ENCODE measurements at regions not wholly inside any gene's neighbourhood (a gene's known extent, or its start where the extent isn't known, plus 50 kb on each side); places are given as distances from the start of the nearest gene placed in this dataset.

GRCh38 chr2:83689402-83689801 is 769.7 kb downstream of the SUCLG1 start:
- H3K36me3 ChIP-seq (ENCODE audit: insufficient read depth, low read length) = no peaks in the 10 kb centered on the region
- no peaks in the 10 kb centered on the region for H3K9me3 ChIP-seq (ENCODE audit: control insufficient read depth, insufficient read depth, low read length)
- no peak overlapping the region for H3K9ac ChIP-seq (ENCODE audit: low read depth, low read length)
- H3K4me1 ChIP-seq (ENCODE audit: insufficient read depth, low read length) = no peaks in the 10 kb centered on the region

DNA sequence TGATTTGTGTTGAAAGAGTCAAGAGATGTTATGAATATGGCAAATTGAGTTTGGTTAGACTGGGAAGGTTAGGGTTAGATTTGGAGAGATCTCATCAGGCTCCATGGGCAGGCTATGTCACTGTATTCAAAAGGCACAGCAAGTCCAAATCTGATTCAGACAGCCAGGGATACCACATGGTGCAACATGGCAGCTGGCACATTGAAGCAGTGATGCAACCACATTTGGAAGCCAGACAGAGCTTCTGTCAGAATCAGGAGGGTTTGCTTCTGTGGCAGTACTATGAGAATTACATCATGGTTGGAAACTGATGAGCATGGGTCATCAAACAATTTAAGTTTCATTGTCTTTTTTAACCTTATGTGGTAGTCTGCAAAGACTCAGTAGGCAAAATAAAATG is 772.2 kb downstream of the SUCLG1 start:
- Histone ChIP-seq H3K36me3 (ENCODE audit: insufficient read depth, low read length) (no peaks in the 10 kb centered on the region), H3K9ac (ENCODE audit: low read depth, low read length) (no peak overlapping the region), H3K9me3 (ENCODE audit: control insufficient read depth, insufficient read depth, low read length) (no peaks in the 10 kb centered on the region), H3K4me1 (ENCODE audit: insufficient read depth, low read length) (no peaks in the 10 kb centered on the region)

DNA sequence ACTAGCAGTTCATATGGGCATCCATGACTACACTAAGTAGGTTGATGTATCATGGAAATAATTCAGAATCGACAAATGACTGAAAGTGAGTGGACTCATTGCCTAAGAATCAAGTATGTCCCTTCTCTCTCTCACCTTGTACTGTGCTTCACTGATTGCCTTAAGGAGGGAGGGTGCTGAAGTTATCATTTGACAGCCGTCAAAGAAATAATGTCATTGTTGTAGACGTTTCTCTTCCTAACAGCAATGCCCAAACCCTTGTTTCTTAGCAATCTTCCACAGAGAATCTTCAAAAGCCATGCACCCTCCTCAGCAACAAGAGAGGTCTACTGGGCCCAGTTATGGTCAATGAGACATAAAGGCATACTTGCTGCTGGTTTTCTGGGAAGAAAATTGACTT is 785.0 kb downstream of the SUCLG1 start:
- H3K9me3 ChIP-seq (ENCODE audit: control insufficient read depth, insufficient read depth, low read length) = peaks cover 3% of the 10 kb centered on the region; the same call in 1 of the 2 replicates

DNA sequence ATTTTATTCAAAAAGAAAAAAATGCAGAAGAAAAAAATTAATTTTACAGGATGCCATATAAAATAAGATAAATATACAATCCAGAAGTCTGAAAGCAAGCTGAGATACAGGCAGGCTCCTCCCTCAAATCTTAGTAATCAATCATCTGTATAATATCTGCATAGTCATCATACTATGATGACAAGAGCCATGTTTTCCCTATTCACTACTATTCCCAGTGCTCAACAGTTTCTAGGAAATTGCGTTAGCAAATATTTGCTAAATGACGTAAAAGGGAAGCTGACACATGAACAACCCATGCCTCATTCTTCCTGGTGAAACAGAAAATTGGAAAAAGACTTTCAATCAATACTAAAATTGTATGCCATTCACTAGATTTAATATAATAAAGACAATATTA is 793.2 kb downstream of the SUCLG1 start:
- no peaks in the 10 kb centered on the region for H3K36me3 ChIP-seq (ENCODE audit: insufficient read depth, low read length)
- H3K9me3 ChIP-seq (ENCODE audit: control insufficient read depth, insufficient read depth, low read length) = no peaks in the 10 kb centered on the region
- H3K9ac ChIP-seq (ENCODE audit: low read depth, low read length) = no peak overlapping the region
- H3K4me1 ChIP-seq (ENCODE audit: insufficient read depth, low read length) = no peaks in the 10 kb centered on the region

More for the DNA sequence above, 785.0 kb downstream of the SUCLG1 start:
- Histone ChIP-seq H3K36me3 (ENCODE audit: insufficient read depth, low read length) (no peaks in the 10 kb centered on the region), H3K4me1 (ENCODE audit: insufficient read depth, low read length) (no peaks in the 10 kb centered on the region), H3K9ac (ENCODE audit: low read depth, low read length) (no peak overlapping the region)

DNA sequence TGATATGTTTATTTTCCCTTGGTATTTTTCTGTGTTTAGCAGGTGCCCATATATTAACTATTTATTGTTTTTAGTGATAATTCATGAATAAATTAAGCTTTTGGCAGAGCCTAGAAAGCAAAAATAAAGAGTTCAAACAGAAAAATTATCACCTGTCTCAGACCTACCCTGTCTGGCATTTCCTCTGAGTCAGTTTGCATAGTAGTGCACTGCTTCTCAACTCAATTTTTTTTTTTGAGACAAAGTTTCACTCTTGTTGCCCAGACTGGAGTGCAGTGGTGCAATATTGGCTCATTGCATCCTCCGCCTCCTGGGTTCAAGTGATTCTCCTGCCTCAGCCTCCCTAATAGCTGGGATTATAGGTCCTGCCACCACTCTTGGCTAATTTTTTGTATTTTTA is 793.9 kb downstream of the SUCLG1 start:
- H3K9ac ChIP-seq (ENCODE audit: low read depth, low read length) = no peak overlapping the region

DNA sequence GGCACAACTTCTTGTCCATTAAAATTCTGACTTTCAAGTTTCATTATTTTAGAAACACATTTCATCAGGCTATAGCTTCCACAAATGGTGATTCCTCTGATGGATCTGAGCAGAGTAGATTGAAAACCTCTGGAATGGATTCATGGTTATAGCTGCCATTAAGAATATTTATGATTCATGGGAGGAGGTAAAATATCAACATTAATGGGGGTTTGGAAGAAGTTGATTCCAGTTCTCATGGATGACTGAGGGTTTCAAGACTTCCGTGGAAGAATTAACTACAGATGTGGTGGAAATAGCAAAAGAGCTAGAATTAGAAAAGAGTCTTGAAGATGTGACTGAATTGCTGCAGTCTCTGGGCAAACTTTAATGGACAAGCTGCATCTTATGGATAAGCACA is 797.4 kb downstream of the SUCLG1 start:
- H3K9me3 ChIP-seq (ENCODE audit: control insufficient read depth, insufficient read depth, low read length) = no peaks in the 10 kb centered on the region

More for the DNA sequence above, 793.9 kb downstream of the SUCLG1 start:
- no peaks in the 10 kb centered on the region for H3K36me3 ChIP-seq (ENCODE audit: insufficient read depth, low read length)
- H3K4me1 ChIP-seq (ENCODE audit: insufficient read depth, low read length) = no peaks in the 10 kb centered on the region
- no peaks in the 10 kb centered on the region for H3K9me3 ChIP-seq (ENCODE audit: control insufficient read depth, insufficient read depth, low read length)

DNA sequence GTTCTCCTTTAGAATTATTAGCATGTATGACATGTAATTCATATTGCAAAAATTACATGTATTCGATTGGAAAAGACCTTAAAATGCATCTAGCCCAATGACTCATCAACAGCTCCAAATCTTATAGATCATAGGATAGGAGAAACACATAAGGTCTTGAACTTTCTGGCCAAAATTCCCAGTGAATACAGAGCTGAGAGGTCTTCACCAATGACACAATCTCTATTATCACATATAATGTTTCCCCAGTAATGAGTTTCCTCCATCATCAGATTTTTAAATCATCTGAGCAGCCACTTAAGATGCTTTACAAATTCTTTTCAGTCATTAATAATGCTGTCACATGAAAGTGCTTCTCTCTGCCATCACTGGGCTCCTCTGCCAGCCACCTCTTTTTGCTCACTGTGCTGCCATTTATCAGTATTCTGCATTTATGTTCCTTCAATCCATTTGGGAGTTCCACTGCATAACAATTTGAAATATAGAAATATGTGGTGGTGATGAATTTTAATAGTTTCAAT is 804.9 kb downstream of the SUCLG1 start:
- H3K9me3 ChIP-seq (ENCODE audit: control insufficient read depth, insufficient read depth, low read length) = no peaks in the 10 kb centered on the region

More for the DNA sequence above, 797.4 kb downstream of the SUCLG1 start:
- Histone ChIP-seq H3K36me3 (ENCODE audit: insufficient read depth, low read length) (no peaks in the 10 kb centered on the region), H3K9ac (ENCODE audit: low read depth, low read length) (no peak overlapping the region), H3K4me1 (ENCODE audit: insufficient read depth, low read length) (no peaks in the 10 kb centered on the region)

GRCh38 chr2:83650898-83651297 is 808.2 kb downstream of the SUCLG1 start:
- no peaks in the 10 kb centered on the region for H3K9me3 ChIP-seq (ENCODE audit: control insufficient read depth, insufficient read depth, low read length)
- no peak overlapping the region for H3K9ac ChIP-seq (ENCODE audit: low read depth, low read length)
- no peaks in the 10 kb centered on the region for H3K36me3 ChIP-seq (ENCODE audit: insufficient read depth, low read length)
- no peaks in the 10 kb centered on the region for H3K4me1 ChIP-seq (ENCODE audit: insufficient read depth, low read length)

More for the DNA sequence above, 804.9 kb downstream of the SUCLG1 start:
- Histone ChIP-seq H3K4me1 (ENCODE audit: insufficient read depth, low read length) (no peaks in the 10 kb centered on the region), H3K9ac (ENCODE audit: low read depth, low read length) (no peak overlapping the region), H3K36me3 (ENCODE audit: insufficient read depth, low read length) (no peaks in the 10 kb centered on the region)

GRCh38 chr2:83650161-83650560 is 808.9 kb downstream of the SUCLG1 start:
- no peaks in the 10 kb centered on the region for H3K36me3 ChIP-seq (ENCODE audit: insufficient read depth, low read length)
- no peak overlapping the region for H3K9ac ChIP-seq (ENCODE audit: low read depth, low read length)
- H3K4me1 ChIP-seq (ENCODE audit: insufficient read depth, low read length) = no peaks in the 10 kb centered on the region
- H3K9me3 ChIP-seq (ENCODE audit: control insufficient read depth, insufficient read depth, low read length) = no peaks in the 10 kb centered on the region

GRCh38 chr2:83640506-83640905 is 818.6 kb downstream of the SUCLG1 start:
- H3K9me3 ChIP-seq (ENCODE audit: control insufficient read depth, insufficient read depth, low read length) = no peaks in the 10 kb centered on the region
- no peak overlapping the region for H3K9ac ChIP-seq (ENCODE audit: low read depth, low read length)
- no peaks in the 10 kb centered on the region for H3K4me1 ChIP-seq (ENCODE audit: insufficient read depth, low read length)
- H3K36me3 ChIP-seq (ENCODE audit: insufficient read depth, low read length) = no peaks in the 10 kb centered on the region

GRCh38 chr2:83633423-83633822 is 825.7 kb downstream of the SUCLG1 start:
- H3K9me3 ChIP-seq (ENCODE audit: control insufficient read depth, insufficient read depth, low read length) = no peaks in the 10 kb centered on the region; the same call in 1 of the 2 replicates
- H3K9ac ChIP-seq (ENCODE audit: low read depth, low read length) = no peak overlapping the region
- H3K4me1 ChIP-seq (ENCODE audit: insufficient read depth, low read length) = no peaks in the 10 kb centered on the region
- no peaks in the 10 kb centered on the region for H3K36me3 ChIP-seq (ENCODE audit: insufficient read depth, low read length)

GRCh38 chr2:83630351-83630750 is 828.7 kb downstream of the SUCLG1 start:
- H3K36me3 ChIP-seq (ENCODE audit: insufficient read depth, low read length) = no peaks in the 10 kb centered on the region
- H3K9me3 ChIP-seq (ENCODE audit: control insufficient read depth, insufficient read depth, low read length) = no peaks in the 10 kb centered on the region; the same call in 1 of the 2 replicates
- H3K4me1 ChIP-seq (ENCODE audit: insufficient read depth, low read length) = no peaks in the 10 kb centered on the region
- H3K9ac ChIP-seq (ENCODE audit: low read depth, low read length) = no peak overlapping the region

- H3K36me3 ChIP-seq (ENCODE audit: insufficient read depth, low read length) = no peaks in the 10 kb centered on the region
- H3K9ac ChIP-seq (ENCODE audit: low read depth, low read length) = no peak overlapping the region
- H3K9me3 ChIP-seq (ENCODE audit: control insufficient read depth, insufficient read depth, low read length) = 0 out of 2 replicates have a peak, but pooled peaks cover 2% of the 10 kb centered on the region
- H3K4me1 ChIP-seq (ENCODE audit: insufficient read depth, low read length) = no peaks in the 10 kb centered on the region
Measured at GRCh38 chr2:83615511-83615910, 843.6 kb downstream of the SUCLG1 start.

DNA sequence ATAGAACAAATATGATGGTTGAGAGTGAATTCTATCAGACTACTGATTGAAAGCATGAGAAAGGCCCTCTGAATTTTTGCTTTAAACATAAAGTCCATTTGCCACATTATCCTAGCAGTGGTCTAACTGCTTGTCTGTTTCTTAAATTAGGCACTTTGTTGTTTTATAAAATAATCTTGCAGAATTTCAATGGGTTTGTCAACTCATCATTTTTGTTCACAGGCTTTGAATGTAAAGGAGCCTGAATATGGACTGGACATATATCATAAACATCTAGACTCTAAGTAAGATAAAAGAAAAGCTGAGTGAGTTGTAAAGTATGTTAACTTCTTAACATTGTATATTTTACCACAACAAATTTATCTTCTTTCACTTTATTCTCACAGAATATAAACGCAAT is 845.9 kb downstream of the SUCLG1 start:
- Histone ChIP-seq H3K9ac (ENCODE audit: low read depth, low read length) (no peak overlapping the region), H3K9me3 (ENCODE audit: control insufficient read depth, insufficient read depth, low read length) (no peaks in the 10 kb centered on the region), H3K4me1 (ENCODE audit: insufficient read depth, low read length) (no peaks in the 10 kb centered on the region), H3K36me3 (ENCODE audit: insufficient read depth, low read length) (no peaks in the 10 kb centered on the region)

GRCh38 chr2:83602753-83603152 is 856.3 kb downstream of the SUCLG1 start:
- H3K9me3 ChIP-seq (ENCODE audit: control insufficient read depth, insufficient read depth, low read length) = no peaks in the 10 kb centered on the region; the same call in 1 of the 2 replicates
- H3K9ac ChIP-seq (ENCODE audit: low read depth, low read length) = no peak overlapping the region
- H3K36me3 ChIP-seq (ENCODE audit: insufficient read depth, low read length) = no peaks in the 10 kb centered on the region
- no peaks in the 10 kb centered on the region for H3K4me1 ChIP-seq (ENCODE audit: insufficient read depth, low read length)
